Epithelial cell of proximal tubule (primary cell): ENCODE measurements at regions not wholly inside any gene's neighbourhood (a gene's known extent, or its start where the extent isn't known, plus 50 kb on each side); places are given as distances from the start of the nearest gene placed in this dataset.

Source experiments
- DNase-seq: peaks from one replicate; pipeline ENCODE4 v3.0.0-alpha.2; 2011; ENCODE audit warnings: low read depth
- H3K4me3 ChIP-seq: 2 replicates; pipeline ENCODE4 v1.5.1; 2011; ENCODE audit warnings: low read depth, mild to moderate bottlenecking, low read length
- CTCF ChIP-seq: conservative IDR thresholded peaks from 2 replicates; pipeline ENCODE4 v1.5.1; 2012; ENCODE audit warnings: low read depth, mild to moderate bottlenecking, low read length

GRCh38 chr13:71068041-71068440 is 799.0 kb downstream of the DACH1 start:
- no peak for DNase-seq
- TF ChIP-seq CTCF: no peak
- no peak overlapping the region for H3K4me3 ChIP-seq

GRCh38 chr13:71067165-71067815 is 799.7 kb downstream of the DACH1 start:
- no peak for DNase-seq
- TF ChIP-seq CTCF: no peak
- no peak overlapping the region for H3K4me3 ChIP-seq

GRCh38 chr13:71056581-71056980 is 810.4 kb downstream of the DACH1 start:
- no peak overlapping the region for H3K4me3 ChIP-seq
- no peak for DNase-seq
- no peak for TF ChIP-seq CTCF

- H3K4me3 ChIP-seq: no peak overlapping the region
- no peak for TF ChIP-seq CTCF
- no peak for DNase-seq
These were observed 811.4 kb downstream of the DACH1 start for GRCh38 chr13:71055644-71056043.

- DNase-seq: no peak
- TF ChIP-seq CTCF: no peak
- H3K4me3 ChIP-seq: no peak overlapping the region
These were observed 812.0 kb downstream of the DACH1 start for GRCh38 chr13:71055047-71055446.

GRCh38 chr13:71054358-71054757 is 812.6 kb downstream of the DACH1 start:
- TF ChIP-seq CTCF: no peak
- no peak for DNase-seq
- no peak overlapping the region for H3K4me3 ChIP-seq

- no peak for TF ChIP-seq CTCF
- no peak for DNase-seq
- no peak overlapping the region for H3K4me3 ChIP-seq
These were observed 815.4 kb downstream of the DACH1 start for GRCh38 chr13:71051573-71051972.
